ENCODE measurements at regions not wholly inside any gene's neighbourhood (a gene's known extent, or its start where the extent isn't known, plus 50 kb on each side); places are given as distances from the start of the nearest gene placed in this dataset.
"Not testable (repeated sequence)": the region's sequence is repeated elsewhere in the genome, so short reads cannot be mapped to it uniquely, and the experiment has no call there.

GRCh38 chr1:187839873-187840272, 1011.1 kb downstream of the PLA2G4A start:
- in situ Hi-C loops (cut with HindIII; ENCODE audit: low pct_unique_long_range_greater_than_20kb, low sequenced_read_pairs), result no loop called here
- no peak for DNase-seq (ENCODE audit: low read depth, low spot score)

GRCh38 chr1:187840557-187840956, 1011.8 kb downstream of the PLA2G4A start:
- in situ Hi-C loops (cut with HindIII; ENCODE audit: low pct_unique_long_range_greater_than_20kb, low sequenced_read_pairs), result no loop called here
- DNase-seq (ENCODE audit: low read depth, low spot score), result no peak

GRCh38 chr1:187842406-187843165, 1013.8 kb downstream of the PLA2G4A start:
- DNase-seq (ENCODE audit: low read depth, low spot score), result no peak

GRCh38 chr1:187844313-187844712, 1015.6 kb downstream of the PLA2G4A start:
- in situ Hi-C loops (cut with HindIII; ENCODE audit: low pct_unique_long_range_greater_than_20kb, low sequenced_read_pairs), result no loop called here
- no peak for DNase-seq (ENCODE audit: low read depth, low spot score)

More at GRCh38 chr1:187842406-187843165, 1013.8 kb downstream of the PLA2G4A start:
- in situ Hi-C loops (cut with HindIII; ENCODE audit: low pct_unique_long_range_greater_than_20kb, low sequenced_read_pairs), result no loop called here

GRCh38 chr1:187847531-187847930, 1018.8 kb downstream of the PLA2G4A start:
- in situ Hi-C loops (cut with HindIII; ENCODE audit: low pct_unique_long_range_greater_than_20kb, low sequenced_read_pairs), result no loop called here
- no peak for DNase-seq (ENCODE audit: low read depth, low spot score)

- in situ Hi-C loops (cut with HindIII; ENCODE audit: low pct_unique_long_range_greater_than_20kb, low sequenced_read_pairs), result no loop called here
- no peak for DNase-seq (ENCODE audit: low read depth, low spot score)
Measured at GRCh38 chr1:187848321-187848720, 1019.6 kb downstream of the PLA2G4A start.

GRCh38 chr1:187850146-187850545, 1021.4 kb downstream of the PLA2G4A start:
- DNase-seq (ENCODE audit: low read depth, low spot score); in situ Hi-C loops (cut with HindIII; ENCODE audit: low pct_unique_long_range_greater_than_20kb, low sequenced_read_pairs): not testable (repeated sequence)

- in situ Hi-C loops (cut with HindIII; ENCODE audit: low pct_unique_long_range_greater_than_20kb, low sequenced_read_pairs), result no loop called here
- no peak for DNase-seq (ENCODE audit: low read depth, low spot score)
Measured at GRCh38 chr1:187853505-187853904, 1024.8 kb downstream of the PLA2G4A start.

- in situ Hi-C loops (cut with HindIII; ENCODE audit: low pct_unique_long_range_greater_than_20kb, low sequenced_read_pairs), result no loop called here
- DNase-seq (ENCODE audit: low read depth, low spot score), result no peak
Measured at GRCh38 chr1:187854457-187854856, 1025.7 kb downstream of the PLA2G4A start.

GRCh38 chr1:187862506-187862905, 1033.8 kb downstream of the PLA2G4A start:
- in situ Hi-C loops (cut with HindIII; ENCODE audit: low pct_unique_long_range_greater_than_20kb, low sequenced_read_pairs), result no loop called here
- no peak for DNase-seq (ENCODE audit: low read depth, low spot score)

GRCh38 chr1:187870552-187870951, 1041.8 kb downstream of the PLA2G4A start:
- no peak for DNase-seq (ENCODE audit: low read depth, low spot score)
- in situ Hi-C loops (cut with HindIII; ENCODE audit: low pct_unique_long_range_greater_than_20kb, low sequenced_read_pairs), result no loop called here

- in situ Hi-C loops (cut with HindIII; ENCODE audit: low pct_unique_long_range_greater_than_20kb, low sequenced_read_pairs), result no loop called here
- DNase-seq (ENCODE audit: low read depth, low spot score), result no peak
Measured at GRCh38 chr1:187871177-187871845, 1042.6 kb downstream of the PLA2G4A start.

- DNase-seq (ENCODE audit: low read depth, low spot score), result no peak
- in situ Hi-C loops (cut with HindIII; ENCODE audit: low pct_unique_long_range_greater_than_20kb, low sequenced_read_pairs), result no loop called here
Measured at GRCh38 chr1:187872550-187872949, 1043.8 kb downstream of the PLA2G4A start.

GRCh38 chr1:187873126-187873525, 1044.4 kb downstream of the PLA2G4A start:
- no peak for DNase-seq (ENCODE audit: low read depth, low spot score)
- in situ Hi-C loops (cut with HindIII; ENCODE audit: low pct_unique_long_range_greater_than_20kb, low sequenced_read_pairs), result no loop called here

- in situ Hi-C loops (cut with HindIII; ENCODE audit: low pct_unique_long_range_greater_than_20kb, low sequenced_read_pairs), result no loop called here
Measured at GRCh38 chr1:187876775-187877174, 1048.0 kb downstream of the PLA2G4A start.

GRCh38 chr1:187877220-187877619, 1048.5 kb downstream of the PLA2G4A start:
- no peak for DNase-seq (ENCODE audit: low read depth, low spot score)
- in situ Hi-C loops (cut with HindIII; ENCODE audit: low pct_unique_long_range_greater_than_20kb, low sequenced_read_pairs), result no loop called here

More at GRCh38 chr1:187876775-187877174, 1048.0 kb downstream of the PLA2G4A start:
- no peak for DNase-seq (ENCODE audit: low read depth, low spot score)

- no peak for DNase-seq (ENCODE audit: low read depth, low spot score)
- in situ Hi-C loops (cut with HindIII; ENCODE audit: low pct_unique_long_range_greater_than_20kb, low sequenced_read_pairs), result no loop called here
Measured at GRCh38 chr1:187878883-187879282, 1050.1 kb downstream of the PLA2G4A start.

GRCh38 chr1:187883356-187883755, 1054.6 kb downstream of the PLA2G4A start:
- in situ Hi-C loops (cut with HindIII; ENCODE audit: low pct_unique_long_range_greater_than_20kb, low sequenced_read_pairs), result no loop called here
- no peak for DNase-seq (ENCODE audit: low read depth, low spot score)

Data from SK-MEL-5 (cell line).